ENCODE measurements at regions not wholly inside any gene's neighbourhood (a gene's known extent, or its start where the extent isn't known, plus 50 kb on each side); places are given as distances from the start of the nearest gene placed in this dataset.

GRCh38 chr22:22082960-22083359 is 100.4 kb upstream of the TOP3B start:
- TF ChIP-seq, protein P1, sequence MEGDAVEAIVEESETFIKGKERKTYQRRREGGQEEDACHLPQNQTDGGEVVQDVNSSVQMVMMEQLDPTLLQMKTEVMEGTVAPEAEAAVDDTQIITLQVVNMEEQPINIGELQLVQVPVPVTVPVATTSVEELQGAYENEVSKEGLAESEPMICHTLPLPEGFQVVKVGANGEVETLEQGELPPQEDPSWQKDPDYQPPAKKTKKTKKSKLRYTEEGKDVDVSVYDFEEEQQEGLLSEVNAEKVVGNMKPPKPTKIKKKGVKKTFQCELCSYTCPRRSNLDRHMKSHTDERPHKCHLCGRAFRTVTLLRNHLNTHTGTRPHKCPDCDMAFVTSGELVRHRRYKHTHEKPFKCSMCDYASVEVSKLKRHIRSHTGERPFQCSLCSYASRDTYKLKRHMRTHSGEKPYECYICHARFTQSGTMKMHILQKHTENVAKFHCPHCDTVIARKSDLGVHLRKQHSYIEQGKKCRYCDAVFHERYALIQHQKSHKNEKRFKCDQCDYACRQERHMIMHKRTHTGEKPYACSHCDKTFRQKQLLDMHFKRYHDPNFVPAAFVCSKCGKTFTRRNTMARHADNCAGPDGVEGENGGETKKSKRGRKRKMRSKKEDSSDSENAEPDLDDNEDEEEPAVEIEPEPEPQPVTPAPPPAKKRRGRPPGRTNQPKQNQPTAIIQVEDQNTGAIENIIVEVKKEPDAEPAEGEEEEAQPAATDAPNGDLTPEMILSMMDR (IDR thresholded peaks at IDR 0.05), result no peak
- TF ChIP-seq POLR2A (IDR thresholded peaks at IDR 0.05), result no peak
